SK-N-SH treated with all-trans-retinoic acid at 6 μM for 48 hours (cell line): ENCODE measurements at regions not wholly inside any gene's neighbourhood (a gene's known extent, or its start where the extent isn't known, plus 50 kb on each side); places are given as distances from the start of the nearest gene placed in this dataset.
"Not testable (repeated sequence)": the region's sequence is repeated elsewhere in the genome, so short reads cannot be mapped to it uniquely, and the experiment has no call there.

ENCODE experiments used
- ATAC-seq: fragments of 200-7000 bp; cut with Tn5 transposase; 3 replicates; pipeline ENCODE4 v1.9.1; 2020; ENCODE audit warnings: mild to moderate bottlenecking, moderate library complexity
- ARNTL ChIP-seq: fragments of 450-650 bp; formaldehyde crosslinking; IDR thresholded peaks from 2 replicates; pipeline ENCODE4 v1.5.0; 2020; ENCODE audit warnings: low read depth, mild to moderate bottlenecking, moderate library complexity, borderline replicate concordance
- BACH2 ChIP-seq: fragments of 250-450 bp; sonication (Bioruptor Pico); IDR thresholded peaks from 2 replicates; pipeline ENCODE4 v1.9.0; 2021; ENCODE audit warnings: mild to moderate bottlenecking, borderline replicate concordance
- CSDC2 ChIP-seq: fragments of 250-450 bp; sonication (Bioruptor Pico); IDR thresholded peaks from 2 replicates; pipeline ENCODE4 v1.5.0; 2020; ENCODE audit warnings: mild to moderate bottlenecking, moderate library complexity
- GLIS3 ChIP-seq: fragments of 250-450 bp; sonication (Bioruptor Pico); IDR thresholded peaks from 2 replicates; pipeline ENCODE4 v1.5.0; 2020; ENCODE audit warnings: mild to moderate bottlenecking, moderate library complexity
- ISL1 ChIP-seq: fragments of 250-450 bp; sonication (Bioruptor Pico); IDR thresholded peaks from 2 replicates; pipeline ENCODE4 v2.1.2; 2022; ENCODE audit warnings: mild to moderate bottlenecking, moderate library complexity
- OSR1 ChIP-seq: fragments of 250-450 bp; sonication (Bioruptor Pico); IDR thresholded peaks from 2 replicates; pipeline ENCODE4 v1.8.0; 2022; ENCODE audit warnings: moderate library complexity, mild to moderate bottlenecking, inconsistent platforms
- PPARA ChIP-seq: fragments of 250-450 bp; sonication (Bioruptor Pico); IDR thresholded peaks from 2 replicates; pipeline ENCODE4 v1.5.0; 2020; ENCODE audit warnings: mild to moderate bottlenecking, borderline replicate concordance
- RARB ChIP-seq: fragments of 250-450 bp; sonication (Bioruptor Pico); IDR thresholded peaks from 2 replicates; pipeline ENCODE4 v1.8.0; 2021; ENCODE audit warnings: mild to moderate bottlenecking, moderate library complexity
- SNAI2 ChIP-seq: fragments of 250-450 bp; sonication (Bioruptor Pico); IDR thresholded peaks from 2 replicates; pipeline ENCODE4 v1.5.0; 2020; ENCODE audit warnings: mild to moderate bottlenecking, moderate library complexity
- TCF4 ChIP-seq: fragments of 250-450 bp; sonication (Bioruptor Pico); IDR thresholded peaks from 2 replicates; pipeline ENCODE4 v1.8.0; 2021; ENCODE audit warnings: mild to moderate bottlenecking, moderate library complexity, borderline replicate concordance
- TOX ChIP-seq: fragments of 250-450 bp; sonication (Bioruptor Pico); IDR thresholded peaks from 2 replicates; pipeline ENCODE4 v1.8.0; 2021; ENCODE audit warnings: mild to moderate bottlenecking, moderate library complexity, borderline replicate concordance
- ZC3H10 ChIP-seq: fragments of 250-450 bp; sonication (Bioruptor Pico); IDR thresholded peaks from 2 replicates; pipeline ENCODE4 v1.5.1; 2021; ENCODE audit warnings: mild to moderate bottlenecking, moderate library complexity
- ZFP3 ChIP-seq: fragments of 250-450 bp; sonication (Bioruptor Pico); IDR thresholded peaks from 2 replicates; pipeline ENCODE4 v1.5.0; 2020; ENCODE audit warnings: mild to moderate bottlenecking, moderate library complexity
- ZFP30 ChIP-seq: fragments of 450-650 bp; formaldehyde crosslinking; IDR thresholded peaks from 2 replicates; pipeline ENCODE4 v1.5.0; 2022; ENCODE audit warnings: mild to moderate bottlenecking, moderate library complexity
- ZNF565 ChIP-seq: fragments of 450-650 bp; formaldehyde crosslinking; conservative IDR thresholded peaks from 2 replicates; pipeline ENCODE4 v1.5.0; 2020; ENCODE audit warnings: low read depth, mild to moderate bottlenecking, moderate library complexity
- ZNF70 ChIP-seq: fragments of 450-650 bp; formaldehyde crosslinking; IDR thresholded peaks from 2 replicates; pipeline ENCODE4 v1.5.0; 2020; ENCODE audit warnings: mild to moderate bottlenecking, moderate library complexity
- ZNF8 ChIP-seq: fragments of 450-650 bp; formaldehyde crosslinking; IDR thresholded peaks from 2 replicates; pipeline ENCODE4 v1.5.0; 2020; ENCODE audit warnings: mild to moderate bottlenecking, moderate library complexity
- TF ChIP-seq, protein P1 (sequence below): fragments of 250-450 bp; sonication (Bioruptor Pico); IDR thresholded peaks from 2 replicates; pipeline ENCODE4 v1.5.1; 2020; ENCODE audit warnings: low read depth, mild to moderate bottlenecking, moderate library complexity
- TF ChIP-seq, protein P2 (sequence below): fragments of 250-450 bp; sonication (Bioruptor Pico); IDR thresholded peaks from 2 replicates; pipeline ENCODE4 v1.8.0; 2021; ENCODE audit warnings: low read depth, mild to moderate bottlenecking, moderate library complexity, borderline replicate concordance
- TF ChIP-seq, protein P3 (sequence below): fragments of 250-450 bp; sonication (Bioruptor Pico); IDR thresholded peaks from 2 replicates; pipeline ENCODE4 v1.5.1; 2021; ENCODE audit warnings: mild to moderate bottlenecking, moderate library complexity
- TF ChIP-seq, protein P4 (sequence below): fragments of 250-450 bp; sonication (Bioruptor Pico); IDR thresholded peaks from 2 replicates; pipeline ENCODE4 v1.8.0; 2020; ENCODE audit warnings: mild to moderate bottlenecking, moderate library complexity, borderline replicate concordance

GRCh38 chr6:144675231-144675861 is 390.2 kb downstream of the UTRN start:
- ATAC-seq = peak; percentile 58
- TF ChIP-seq TOX (CRISPR knock-in tag) (no peak), ZNF565 (CRISPR knock-in tag) (no peak), TCF4 (CRISPR knock-in tag) (no peak)
- TF ChIP-seq, protein P1, sequence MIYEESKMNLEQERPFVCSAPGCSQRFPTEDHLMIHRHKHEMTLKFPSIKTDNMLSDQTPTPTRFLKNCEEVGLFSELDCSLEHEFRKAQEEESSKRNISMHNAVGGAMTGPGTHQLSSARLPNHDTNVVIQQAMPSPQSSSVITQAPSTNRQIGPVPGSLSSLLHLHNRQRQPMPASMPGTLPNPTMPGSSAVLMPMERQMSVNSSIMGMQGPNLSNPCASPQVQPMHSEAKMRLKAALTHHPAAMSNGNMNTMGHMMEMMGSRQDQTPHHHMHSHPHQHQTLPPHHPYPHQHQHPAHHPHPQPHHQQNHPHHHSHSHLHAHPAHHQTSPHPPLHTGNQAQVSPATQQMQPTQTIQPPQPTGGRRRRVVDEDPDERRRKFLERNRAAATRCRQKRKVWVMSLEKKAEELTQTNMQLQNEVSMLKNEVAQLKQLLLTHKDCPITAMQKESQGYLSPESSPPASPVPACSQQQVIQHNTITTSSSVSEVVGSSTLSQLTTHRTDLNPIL = no peak

DNA sequence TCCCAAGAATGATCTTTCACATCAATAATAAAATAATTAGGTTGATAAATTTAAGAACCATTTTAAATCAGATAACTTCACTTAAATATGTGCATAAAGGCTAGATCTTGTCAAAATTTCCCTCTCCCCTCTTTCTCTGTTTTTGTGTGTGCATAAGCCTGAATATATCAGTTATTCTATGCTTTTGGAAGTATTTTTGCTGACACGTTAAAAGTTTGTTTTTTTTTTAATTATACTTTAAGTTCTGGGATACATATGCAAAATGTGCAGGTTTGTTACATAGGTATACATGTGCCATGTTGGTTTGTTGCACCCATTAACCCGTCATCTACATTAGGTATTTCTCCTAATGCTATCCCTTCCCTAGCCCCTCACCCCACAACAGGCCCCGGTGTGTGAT is 391.2 kb downstream of the UTRN start:
- ATAC-seq = not testable (repeated sequence)

DNA sequence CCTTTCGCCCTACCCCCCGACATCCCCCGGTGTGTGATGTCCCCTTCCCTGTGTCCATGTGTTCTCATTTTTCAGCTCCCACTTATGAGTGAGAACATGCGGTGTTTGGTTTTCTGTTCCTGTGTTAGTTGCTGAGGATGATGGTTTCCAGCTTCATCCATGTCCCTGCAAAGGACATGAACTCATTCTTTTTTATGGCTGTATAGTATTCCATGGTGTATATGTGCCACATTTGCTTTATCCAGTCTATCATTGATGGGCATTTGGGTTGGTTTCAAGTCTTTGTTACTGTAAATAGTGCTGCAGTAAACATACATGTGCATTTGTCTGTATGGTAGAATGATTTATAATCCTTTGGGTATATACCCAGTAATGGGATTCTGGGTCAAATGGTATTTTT is 392.1 kb downstream of the UTRN start:
- ATAC-seq = not testable (repeated sequence)

GRCh38 chr6:144678844-144679243 is 393.7 kb downstream of the UTRN start:
- ATAC-seq = no peak

GRCh38 chr6:144681334-144681733 is 396.2 kb downstream of the UTRN start:
- ATAC-seq = no peak
- no peak for TF ChIP-seq RARB
- no peak for TF ChIP-seq OSR1 (CRISPR knock-in tag)
- no peak for TF ChIP-seq TOX (CRISPR knock-in tag)
- no peak for TF ChIP-seq SNAI2
- TF ChIP-seq GLIS3 (CRISPR knock-in tag) = no peak
- TF ChIP-seq PPARA (CRISPR knock-in tag) = no peak
- no peak for TF ChIP-seq ZNF70
- no peak for TF ChIP-seq ARNTL (CRISPR knock-in tag)
- TF ChIP-seq ZFP30 = no peak
- TF ChIP-seq BACH2 (CRISPR knock-in tag) = no peak
- TF ChIP-seq ZNF8 (CRISPR knock-in tag) = no peak
- TF ChIP-seq, protein P2, sequence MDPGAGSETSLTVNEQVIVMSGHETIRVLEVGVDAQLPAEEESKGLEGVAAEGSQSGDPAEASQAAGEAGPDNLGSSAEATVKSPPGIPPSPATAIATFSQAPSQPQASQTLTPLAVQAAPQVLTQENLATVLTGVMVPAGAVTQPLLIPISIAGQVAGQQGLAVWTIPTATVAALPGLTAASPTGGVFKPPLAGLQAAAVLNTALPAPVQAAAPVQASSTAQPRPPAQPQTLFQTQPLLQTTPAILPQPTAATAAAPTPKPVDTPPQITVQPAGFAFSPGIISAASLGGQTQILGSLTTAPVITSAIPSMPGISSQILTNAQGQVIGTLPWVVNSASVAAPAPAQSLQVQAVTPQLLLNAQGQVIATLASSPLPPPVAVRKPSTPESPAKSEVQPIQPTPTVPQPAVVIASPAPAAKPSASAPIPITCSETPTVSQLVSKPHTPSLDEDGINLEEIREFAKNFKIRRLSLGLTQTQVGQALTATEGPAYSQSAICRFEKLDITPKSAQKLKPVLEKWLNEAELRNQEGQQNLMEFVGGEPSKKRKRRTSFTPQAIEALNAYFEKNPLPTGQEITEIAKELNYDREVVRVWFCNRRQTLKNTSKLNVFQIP (CRISPR knock-in tag) = no peak
- no peak for TF ChIP-seq ISL1 (CRISPR knock-in tag)
- TF ChIP-seq, protein P3, sequence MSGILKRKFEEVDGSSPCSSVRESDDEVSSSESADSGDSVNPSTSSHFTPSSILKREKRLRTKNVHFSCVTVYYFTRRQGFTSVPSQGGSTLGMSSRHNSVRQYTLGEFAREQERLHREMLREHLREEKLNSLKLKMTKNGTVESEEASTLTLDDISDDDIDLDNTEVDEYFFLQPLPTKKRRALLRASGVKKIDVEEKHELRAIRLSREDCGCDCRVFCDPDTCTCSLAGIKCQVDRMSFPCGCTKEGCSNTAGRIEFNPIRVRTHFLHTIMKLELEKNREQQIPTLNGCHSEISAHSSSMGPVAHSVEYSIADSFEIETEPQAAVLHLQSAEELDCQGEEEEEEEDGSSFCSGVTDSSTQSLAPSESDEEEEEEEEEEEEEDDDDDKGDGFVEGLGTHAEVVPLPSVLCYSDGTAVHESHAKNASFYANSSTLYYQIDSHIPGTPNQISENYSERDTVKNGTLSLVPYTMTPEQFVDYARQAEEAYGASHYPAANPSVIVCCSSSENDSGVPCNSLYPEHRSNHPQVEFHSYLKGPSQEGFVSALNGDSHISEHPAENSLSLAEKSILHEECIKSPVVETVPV = no peak
- TF ChIP-seq, protein P1 = no peak
- no peak for TF ChIP-seq CSDC2 (CRISPR knock-in tag)
- no peak for TF ChIP-seq ZFP3 (CRISPR knock-in tag)
- TF ChIP-seq ZNF565 (CRISPR knock-in tag) = no peak

More at GRCh38 chr6:144678844-144679243, 393.7 kb downstream of the UTRN start:
- TF ChIP-seq, protein P1 = no peak
- TF ChIP-seq ZC3H10 (CRISPR knock-in tag) (peak; percentile 65; the same call in 1 of the 2 replicates), ISL1 (CRISPR knock-in tag) (peak; percentile 93), OSR1 (CRISPR knock-in tag) (no peak)
- TF ChIP-seq, protein P3 = no peak
- TF ChIP-seq, protein P4, sequence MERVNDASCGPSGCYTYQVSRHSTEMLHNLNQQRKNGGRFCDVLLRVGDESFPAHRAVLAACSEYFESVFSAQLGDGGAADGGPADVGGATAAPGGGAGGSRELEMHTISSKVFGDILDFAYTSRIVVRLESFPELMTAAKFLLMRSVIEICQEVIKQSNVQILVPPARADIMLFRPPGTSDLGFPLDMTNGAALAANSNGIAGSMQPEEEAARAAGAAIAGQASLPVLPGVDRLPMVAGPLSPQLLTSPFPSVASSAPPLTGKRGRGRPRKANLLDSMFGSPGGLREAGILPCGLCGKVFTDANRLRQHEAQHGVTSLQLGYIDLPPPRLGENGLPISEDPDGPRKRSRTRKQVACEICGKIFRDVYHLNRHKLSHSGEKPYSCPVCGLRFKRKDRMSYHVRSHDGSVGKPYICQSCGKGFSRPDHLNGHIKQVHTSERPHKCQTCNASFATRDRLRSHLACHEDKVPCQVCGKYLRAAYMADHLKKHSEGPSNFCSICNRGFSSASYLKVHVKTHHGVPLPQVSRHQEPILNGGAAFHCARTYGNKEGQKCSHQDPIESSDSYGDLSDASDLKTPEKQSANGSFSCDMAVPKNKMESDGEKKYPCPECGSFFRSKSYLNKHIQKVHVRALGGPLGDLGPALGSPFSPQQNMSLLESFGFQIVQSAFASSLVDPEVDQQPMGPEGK (CRISPR knock-in tag) = 0 out of 2 replicates have a peak, but pooled peaks have one; percentile 46
